NCI-H2171 (cell line): ENCODE measurements at regions not wholly inside any gene's neighbourhood (a gene's known extent, or its start where the extent isn't known, plus 50 kb on each side); places are given as distances from the start of the nearest gene placed in this dataset.
"Not testable (repeated sequence)": the region's sequence is repeated elsewhere in the genome, so short reads cannot be mapped to it uniquely, and the experiment has no call there.

Experiments used
- DNase-seq: peaks from one replicate; lab custom pipeline; 2025; lab: John Stamatoyannopoulos, UW

DNA sequence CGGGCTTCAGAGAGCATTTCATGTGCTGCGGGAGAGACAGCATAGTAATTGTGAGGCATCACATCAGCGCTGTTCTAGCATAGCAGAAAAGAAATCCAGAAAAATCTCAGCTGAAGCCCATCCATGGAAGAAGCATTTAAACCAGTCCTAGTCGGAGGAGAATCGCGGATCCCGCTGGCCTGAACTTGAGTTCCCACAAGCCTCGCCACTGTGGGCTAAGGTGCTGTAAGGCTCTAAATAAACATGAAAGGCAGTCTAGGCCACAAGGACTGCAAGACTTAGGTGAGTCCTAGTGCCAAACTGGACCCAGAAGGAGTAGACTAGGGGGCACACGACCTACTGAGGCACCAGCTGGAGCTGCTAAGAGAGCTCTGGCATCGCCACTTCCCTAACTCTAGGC is 1225.3 kb upstream of the CHAC2 start:
- DNase-seq, result no peak

DNA sequence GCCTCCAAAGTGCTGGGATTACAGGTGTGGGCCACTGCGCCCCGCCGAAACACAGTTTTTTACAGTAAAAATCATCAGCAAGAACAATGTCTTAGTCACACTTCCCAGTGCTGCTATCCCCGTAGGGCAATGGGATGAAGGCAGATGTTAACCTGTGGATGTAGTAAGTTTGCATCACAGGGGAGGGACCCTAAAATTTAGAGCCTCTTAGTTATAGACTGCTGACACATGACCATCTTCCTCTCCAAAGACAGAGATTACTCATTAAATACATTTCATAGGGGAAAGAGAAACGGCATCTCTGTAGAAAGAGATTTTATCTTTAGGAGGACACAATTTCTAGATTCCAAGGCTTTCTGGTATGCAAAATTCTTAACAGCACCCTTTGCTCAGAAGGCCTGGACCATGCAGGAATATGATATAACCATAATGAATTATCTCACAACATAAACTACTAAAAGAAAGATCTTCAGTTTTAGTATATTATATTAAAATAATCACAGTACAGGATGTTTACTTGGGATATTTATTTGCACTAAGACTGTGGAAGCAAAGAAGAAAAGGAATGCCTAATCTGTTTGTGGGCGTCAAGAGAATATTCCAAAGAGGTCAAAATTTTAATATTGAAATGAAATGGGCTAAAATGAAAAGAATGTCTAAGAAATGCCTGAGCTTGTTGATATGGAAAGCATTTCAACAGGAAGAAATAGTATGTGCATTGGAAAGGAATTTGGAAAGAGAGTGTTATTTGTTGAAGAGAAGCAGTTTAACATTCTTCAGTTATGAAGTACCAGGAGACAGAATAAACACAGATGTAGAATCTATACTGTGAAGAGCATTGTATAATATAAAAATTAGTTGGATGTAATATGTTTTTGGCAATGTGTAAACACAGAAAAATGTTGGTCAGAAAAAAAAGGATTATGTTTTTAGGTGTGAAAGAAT is 1228.3 kb upstream of the CHAC2 start:
- no peak for DNase-seq

DNA sequence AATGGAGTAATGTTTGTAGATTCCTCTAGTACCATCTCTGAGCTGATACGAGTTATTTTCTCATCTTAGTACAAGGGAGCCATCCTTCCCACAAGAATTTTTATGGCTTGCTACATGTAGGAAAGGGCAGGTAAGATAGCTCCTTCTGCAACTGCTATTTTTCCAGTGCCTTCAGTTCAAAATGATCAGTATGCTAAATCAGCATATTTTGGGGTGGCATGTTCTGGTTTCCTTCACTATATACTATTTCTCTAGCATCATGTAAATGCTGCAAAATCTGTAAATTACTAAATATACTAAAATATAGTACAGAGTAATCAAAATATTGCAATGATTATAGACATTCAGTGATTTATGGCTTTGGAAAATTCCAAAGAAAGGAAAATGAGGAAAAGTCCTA is 1230.0 kb upstream of the CHAC2 start:
- DNase-seq, result no peak

DNA sequence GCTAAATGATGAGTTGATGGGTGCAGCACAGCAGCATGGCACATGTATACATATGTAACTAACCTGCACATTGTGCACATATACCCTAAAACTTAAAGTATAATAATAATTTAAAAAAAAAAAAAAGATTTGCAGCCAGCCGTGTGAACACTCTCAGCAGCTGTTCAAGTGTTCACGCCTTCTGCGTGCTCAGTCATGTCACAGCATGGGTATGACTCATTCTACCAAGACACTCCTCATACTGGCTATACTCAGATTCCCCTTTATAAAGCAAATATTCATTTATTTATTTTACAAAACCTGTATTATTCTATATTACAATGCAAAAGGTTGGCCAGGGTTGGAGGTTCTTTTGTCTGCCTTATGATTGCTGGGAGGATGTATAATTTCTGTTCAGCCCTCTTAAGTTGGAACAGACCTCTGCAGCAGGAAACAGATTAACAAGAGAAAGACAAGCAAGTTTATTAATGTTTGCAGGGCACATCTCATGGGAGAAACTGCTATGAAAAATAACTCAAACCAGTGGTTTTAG is 1230.6 kb upstream of the CHAC2 start:
- peak; percentile 9 for DNase-seq

DNA sequence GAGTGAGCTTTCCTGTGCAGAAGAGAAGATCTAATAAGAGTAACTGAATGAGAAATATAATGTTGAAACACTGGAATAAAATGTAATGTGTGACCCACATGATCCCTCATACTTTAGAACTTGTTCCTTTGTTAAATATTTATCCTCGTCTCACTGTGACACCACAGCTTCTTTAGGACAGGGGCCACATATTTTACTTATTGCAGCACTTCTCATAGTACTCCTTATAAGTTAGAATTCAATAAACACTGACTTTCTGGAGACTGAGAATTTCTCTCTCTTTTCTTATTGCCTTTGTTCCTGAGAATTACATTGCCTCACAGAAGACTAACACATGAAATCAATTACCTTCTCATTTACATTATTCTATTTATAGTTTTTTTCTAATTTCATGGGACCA is 1234.6 kb upstream of the CHAC2 start:
- no peak for DNase-seq

DNA sequence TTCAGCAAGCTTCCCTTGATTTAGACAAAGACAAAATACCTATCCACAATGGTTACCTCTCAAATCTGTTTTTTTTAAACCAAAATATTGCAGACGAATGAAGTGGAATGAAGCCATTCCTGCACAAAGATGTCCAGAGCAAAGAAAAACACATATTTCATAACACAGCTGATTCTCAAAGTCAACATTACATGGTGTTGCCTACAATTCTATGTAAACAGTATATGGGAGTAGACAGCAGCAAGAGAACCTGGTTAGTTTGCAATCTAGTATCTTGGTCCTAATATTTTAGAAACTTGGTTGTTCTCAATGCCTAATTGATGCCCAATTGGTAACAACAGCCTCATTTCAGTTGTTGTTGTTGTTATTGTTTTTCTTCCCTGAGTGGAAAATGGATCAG is 1240.9 kb upstream of the CHAC2 start:
- DNase-seq, result no peak

DNA sequence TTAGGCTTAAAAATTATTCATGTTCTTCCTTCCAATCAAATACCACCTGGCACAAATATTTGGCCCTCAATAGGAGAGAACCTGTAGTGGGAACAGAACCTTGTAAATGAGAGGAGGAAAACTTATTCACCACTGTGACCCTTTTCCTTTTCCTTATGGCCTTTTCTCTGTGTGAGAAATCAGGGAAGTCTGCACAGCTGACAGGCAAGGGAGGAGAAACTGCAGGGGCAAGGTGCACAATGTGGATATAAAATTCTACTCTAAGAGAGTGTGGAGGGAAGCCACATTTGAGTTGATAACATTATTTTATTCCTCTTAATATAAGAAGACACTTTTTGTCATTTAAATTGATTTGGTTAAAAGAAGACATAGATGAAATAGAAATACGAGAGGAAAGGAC is 1247.0 kb upstream of the CHAC2 start:
- DNase-seq, result no peak

DNA sequence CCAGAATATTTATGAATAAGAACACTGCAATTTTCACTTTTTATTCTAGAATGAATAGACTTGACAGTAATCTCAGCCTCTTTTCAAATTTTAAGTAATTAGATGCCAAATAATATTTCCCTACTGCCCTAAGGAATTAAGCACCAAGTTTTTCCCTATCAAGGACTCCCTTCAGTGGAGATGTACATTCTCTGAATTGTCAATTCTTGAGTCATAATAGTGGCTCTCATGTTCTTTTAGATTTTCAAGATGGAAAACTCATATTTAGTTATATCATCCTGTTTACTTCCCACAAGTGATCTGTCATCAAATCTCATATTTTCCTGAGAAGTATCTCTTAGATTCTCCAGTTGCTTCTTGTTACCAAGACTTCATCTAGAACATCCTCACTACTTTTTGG is 1248.9 kb upstream of the CHAC2 start:
- no peak for DNase-seq

DNA sequence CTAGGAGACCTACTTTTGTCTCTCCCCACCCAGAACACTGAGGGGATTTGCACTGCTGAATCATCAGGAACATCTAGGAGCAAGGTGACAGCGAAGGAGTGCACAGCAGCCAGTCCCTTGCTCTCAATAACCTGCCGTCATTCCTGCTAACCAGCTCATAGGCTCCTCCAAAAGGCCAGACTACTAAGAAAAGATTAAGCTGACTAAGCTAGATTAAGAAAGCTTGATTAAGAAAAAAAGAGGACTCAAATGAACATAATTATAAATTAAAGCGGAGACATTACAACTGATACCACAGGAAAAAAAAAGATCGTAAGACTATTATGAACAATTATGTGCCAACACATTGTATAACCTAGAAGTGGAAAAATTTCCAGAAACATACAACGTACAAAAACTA is 1254.8 kb upstream of the CHAC2 start:
- no peak for DNase-seq

DNA sequence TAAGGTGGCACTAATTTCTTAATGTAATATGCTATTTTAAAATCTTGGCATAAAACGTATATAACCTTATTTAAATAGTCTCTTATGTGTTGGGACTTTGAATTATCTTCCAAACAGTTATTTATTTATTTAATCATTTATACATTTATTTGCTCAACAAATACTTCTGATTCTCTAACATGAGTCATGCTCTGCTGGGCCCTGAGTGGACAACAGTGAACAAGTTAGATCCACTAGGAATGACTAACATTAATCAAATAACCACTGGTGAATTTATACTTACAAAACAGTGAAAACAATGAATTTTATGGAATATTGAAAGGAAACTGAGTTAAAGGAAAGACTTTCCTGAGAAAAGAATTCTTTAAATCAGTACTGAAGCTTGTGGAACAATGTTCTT is 1257.2 kb upstream of the CHAC2 start:
- no peak for DNase-seq

DNA sequence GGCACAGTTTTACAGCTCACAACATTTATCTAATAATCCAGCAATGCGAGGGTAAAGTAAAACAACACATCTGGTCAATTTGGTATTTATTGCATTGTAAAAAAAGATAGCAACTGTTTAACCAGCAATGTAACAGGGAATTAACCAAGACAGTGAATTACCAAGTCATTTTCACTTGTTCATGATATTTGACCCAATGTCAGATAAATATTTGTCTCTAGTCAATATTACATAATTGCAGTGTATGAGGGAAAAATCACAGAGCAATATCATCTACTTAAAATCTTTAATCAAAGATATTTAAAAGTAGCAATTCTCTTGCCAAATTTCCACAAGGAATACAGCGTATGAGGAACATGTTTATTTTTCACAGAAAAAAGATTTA is 1265.1 kb upstream of the CHAC2 start:
- no peak for DNase-seq

DNA sequence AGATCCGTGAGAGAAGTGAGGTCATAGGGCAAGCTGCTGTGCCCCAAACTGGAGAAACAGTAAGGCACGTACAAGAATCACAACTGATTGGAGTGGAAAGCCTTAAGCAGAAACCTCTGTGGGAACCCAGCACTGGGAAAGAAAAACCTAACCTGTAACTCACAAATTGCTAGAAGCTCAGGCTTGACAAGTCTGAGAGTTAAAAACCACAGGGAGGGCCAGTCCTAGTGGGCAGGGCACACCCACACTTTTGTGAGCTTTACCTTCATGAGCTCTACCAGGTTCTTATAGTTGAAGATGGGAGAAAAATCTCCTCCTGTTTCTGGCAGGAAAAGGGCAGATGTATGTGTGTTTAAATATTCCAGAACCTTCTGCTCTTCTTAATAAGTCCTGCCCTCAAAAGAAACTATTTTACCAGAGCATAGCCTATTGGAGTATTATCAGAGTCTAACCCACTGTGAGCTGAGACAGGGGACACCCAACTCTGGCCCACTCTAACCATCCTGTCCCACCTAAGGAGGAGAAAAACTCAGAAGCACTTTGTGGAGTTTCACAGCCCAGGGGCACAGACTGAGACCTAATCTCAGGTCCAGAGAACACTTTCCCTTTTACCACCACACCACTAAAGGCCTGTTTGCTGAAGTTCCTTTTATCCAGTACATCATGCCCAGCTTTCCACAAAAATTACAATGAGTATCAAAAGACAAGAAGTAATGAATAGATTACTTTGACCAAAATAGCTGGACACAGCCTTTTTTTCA is 1265.7 kb upstream of the CHAC2 start:
- no peak for DNase-seq

DNA sequence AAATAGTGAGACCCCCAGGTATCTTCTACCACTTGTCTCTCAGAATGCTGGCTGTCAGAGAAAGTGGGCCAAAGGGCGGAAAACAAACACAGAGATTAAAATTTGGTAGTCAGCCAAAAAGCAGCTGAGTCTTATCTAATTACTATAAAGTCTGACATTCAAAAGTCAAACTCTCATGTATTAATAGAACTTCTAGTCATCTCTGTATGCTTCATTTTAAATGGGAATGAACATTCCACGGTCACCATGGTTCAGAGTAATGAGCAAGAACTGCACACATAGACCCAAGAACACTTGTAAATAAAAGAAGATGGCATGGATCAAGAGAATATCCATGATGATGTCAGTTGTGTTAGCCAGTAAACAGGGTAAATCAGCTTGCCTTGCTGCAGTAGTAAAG is 1267.0 kb upstream of the CHAC2 start:
- DNase-seq, result peak; percentile 3

DNA sequence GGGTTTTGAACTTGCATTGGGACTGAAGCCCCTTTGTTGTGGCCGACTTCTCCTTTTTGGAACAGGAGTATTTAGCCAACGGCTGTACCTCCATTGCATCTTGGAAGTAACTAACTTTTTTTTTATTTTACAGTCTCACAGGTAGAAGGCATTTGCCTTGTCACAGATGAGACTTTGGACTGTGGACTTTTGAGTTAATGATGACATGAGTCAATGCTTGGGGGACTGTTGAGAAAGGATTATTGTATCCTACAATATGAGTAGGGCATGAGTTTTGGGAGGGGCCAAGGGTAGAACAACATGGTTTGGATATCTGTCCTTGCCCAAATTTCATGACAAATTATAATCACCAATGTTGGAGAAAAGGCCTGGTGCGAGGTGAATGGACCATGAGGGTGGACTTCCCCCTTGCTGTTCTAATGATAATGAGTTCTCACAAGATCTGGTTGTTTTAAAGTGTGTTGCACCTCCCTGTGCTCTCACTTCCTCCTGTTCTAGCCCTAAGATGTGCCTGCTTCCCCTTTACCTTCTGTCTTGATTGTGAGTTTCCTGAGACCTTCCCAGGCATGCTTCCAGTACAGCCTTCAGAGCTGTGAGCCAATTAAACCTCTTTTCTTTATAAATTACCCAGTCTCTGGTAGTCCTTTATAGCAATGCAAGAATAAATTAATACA is 1269.4 kb upstream of the CHAC2 start:
- DNase-seq, result no peak

DNA sequence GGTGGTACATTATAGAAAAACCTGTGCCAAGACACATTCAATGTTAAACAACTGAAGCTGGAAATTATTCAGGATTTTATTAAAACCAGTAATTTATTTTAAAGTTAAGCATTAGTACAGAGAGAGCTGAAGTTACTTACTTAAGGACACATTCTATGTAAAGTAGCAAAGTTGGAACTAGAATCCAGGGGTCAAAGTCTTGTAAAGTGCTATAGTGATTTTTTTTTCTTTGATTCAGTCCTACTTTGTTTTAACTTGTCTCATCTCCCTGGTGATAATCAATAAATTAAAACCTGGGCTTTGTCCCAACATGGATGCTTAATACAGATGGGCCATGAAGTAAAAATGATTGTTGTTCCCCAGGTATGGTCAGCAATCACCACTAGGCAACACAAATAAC is 1271.8 kb upstream of the CHAC2 start:
- DNase-seq, result no peak

DNA sequence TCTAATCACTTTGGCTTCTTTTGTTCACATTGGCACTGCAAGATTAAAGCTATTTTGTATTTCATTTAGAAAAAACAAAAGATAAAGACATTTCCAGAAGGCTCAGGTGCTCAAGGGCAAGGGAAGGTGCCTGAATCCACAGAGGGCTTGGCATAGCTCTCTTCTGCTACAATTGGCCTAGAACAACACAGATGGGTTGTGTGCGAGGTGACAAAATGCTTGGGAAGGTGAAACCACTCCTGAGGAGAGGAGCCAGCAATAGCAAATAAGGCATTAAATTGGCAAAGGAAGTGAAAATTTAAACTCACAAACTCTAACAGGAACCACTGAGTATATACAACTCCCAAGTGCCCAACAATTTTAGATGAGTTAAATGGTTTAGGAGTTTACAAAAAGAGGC is 1290.4 kb upstream of the CHAC2 start:
- no peak for DNase-seq

DNA sequence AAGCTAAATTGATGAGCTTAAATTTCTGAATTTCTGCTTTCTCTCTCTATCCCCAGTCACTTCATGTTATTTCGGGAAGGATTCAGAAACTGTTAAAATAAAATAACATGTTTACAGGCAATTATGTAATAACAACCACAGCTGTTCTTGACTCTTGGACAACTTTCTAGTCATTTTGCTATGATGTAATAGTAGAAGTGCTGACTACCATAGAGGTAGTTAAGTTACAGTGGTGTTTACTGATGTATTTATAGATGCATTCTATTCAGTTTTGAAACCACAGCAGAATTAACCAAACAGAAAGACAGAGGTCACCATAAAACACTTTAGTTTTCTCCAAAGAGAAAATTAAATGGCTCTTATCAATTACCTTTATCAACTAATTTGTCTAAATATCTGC is 1292.0 kb upstream of the CHAC2 start:
- DNase-seq, result no peak

DNA sequence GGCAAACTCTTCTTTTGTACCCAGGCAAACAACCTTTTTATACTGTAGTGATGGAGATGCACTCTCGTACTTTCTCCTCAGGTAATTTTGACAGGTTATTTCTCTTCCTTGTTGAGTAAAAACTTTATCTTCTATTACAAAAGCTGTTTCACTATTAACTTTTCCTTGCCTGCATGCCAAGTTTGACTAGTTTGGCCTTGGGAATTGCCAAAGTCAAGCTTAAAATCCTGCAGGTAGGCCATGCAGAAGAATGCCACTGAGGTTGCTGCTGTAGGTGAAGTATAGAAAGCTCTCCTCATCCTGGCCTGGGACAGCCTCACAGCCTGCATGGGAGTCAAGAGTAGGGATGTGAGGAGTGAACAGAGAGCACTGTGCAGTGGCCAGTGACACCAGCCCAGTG is 1293.5 kb upstream of the CHAC2 start:
- no peak for DNase-seq

DNA sequence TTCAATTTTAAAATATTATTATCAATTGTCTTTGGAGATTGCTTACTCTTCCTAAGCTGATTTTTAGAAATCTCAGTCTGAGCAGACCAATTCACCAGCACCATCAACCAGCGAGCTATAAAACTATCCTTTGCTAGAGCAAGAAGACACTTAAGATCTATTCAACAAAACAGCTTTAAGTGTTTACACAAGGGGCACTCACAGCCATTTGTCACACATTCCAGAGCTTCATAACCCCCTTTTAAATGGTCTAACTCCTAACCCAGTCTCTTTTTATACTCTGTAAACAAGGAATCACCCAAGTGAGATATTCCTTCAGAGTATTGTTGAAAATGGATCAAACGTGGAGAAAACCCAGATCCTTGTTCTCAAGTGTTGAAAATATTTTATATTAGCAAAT is 1294.1 kb upstream of the CHAC2 start:
- DNase-seq, result no peak

DNA sequence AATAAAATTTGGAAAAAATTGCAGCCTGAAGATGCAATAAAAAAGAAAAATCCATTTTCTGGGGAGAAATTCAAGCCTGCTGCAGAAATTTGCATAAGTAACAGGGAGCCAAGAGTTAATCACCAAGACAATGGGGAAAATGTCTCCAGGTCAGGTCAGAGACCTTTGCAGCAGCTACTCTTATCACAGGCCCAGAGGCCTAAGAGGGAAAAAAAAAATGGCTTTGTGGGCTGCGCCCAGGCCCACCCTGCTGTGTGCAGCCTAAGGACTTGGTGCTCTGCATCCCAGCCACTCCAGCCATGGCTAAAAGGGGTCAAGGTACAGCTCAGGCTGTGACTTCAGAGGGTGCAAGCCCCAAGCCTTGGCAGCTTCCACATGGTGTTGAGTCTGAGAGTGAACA is 1297.1 kb upstream of the CHAC2 start:
- not testable (repeated sequence) for DNase-seq

DNA sequence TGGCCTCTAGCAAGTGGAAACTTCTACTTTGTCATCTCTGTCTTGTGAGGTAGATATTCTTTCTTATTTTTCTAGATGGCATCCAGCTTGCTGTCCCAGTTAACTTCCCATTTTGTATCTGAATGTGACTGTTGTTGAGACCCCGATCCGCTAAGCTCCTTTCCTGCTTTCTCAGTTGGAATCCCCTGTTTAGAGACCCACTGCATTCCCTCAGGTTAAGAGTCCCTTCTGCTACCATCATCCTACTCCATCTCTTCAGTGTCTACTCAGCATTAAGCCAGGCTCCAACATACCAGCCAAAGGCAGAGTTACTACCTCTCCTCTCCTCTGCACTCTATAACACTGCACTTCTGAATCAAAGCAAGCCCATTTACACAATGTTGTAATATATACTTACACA is 1300.4 kb upstream of the CHAC2 start:
- DNase-seq, result no peak

DNA sequence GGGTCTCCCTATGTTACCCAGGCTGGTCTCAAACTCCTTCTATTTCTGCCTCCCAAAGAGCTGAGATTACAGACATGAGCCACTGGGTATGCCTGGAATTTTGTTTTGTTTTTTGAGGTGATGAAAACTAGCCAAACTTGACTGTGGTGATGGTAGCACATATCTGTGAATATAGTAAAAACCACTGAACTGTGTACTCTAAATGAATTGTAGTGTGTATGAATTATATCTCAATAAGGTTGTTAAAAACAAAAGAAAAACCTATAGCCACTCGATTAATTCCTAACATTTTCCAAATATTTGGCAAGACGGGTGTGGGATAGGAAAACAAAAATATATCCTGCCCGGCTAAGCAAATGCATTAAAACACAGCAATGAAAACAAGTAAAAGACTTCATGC is 1302.3 kb upstream of the CHAC2 start:
- DNase-seq, result no peak

DNA sequence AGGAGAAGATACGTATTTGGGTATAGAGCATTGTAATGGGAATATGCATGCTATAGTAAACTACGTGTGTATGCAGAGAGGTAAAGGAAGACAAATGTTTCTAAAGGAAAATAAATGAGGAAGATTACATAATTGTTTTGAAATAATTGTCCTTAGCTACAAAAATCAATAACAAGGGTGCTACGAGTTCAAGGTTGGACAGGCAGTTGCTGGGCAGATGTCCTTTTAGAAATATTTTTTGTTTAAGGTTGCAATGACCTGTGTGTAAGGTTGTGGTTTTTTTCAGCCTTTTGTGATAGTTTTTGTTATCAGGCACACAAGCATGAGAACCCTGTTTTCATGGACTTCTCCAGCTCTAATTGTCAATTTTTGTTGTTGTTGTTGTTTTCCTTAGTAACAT is 1304.1 kb upstream of the CHAC2 start:
- no peak for DNase-seq
